ENCODE measurements at regions not wholly inside any gene's neighbourhood (a gene's known extent, or its start where the extent isn't known, plus 50 kb on each side); places are given as distances from the start of the nearest gene placed in this dataset.

- no peak overlapping the region for H2AFZ ChIP-seq (ENCODE audit: low read length)
- no peak overlapping the region for H3K27ac ChIP-seq (ENCODE audit: low read length)
- H3K9me2 ChIP-seq (replicated peaks; ENCODE audit: insufficient read depth, low read length), result no peaks in the 10 kb centered on the region
- H4K20me1 ChIP-seq (ENCODE audit: insufficient read depth, low read depth, low read length), result no peaks in the 10 kb centered on the region
- H3K9me3 ChIP-seq (ENCODE audit: low read length), result 0 out of 2 replicates have a peak, but pooled peaks cover 3% of the 10 kb centered on the region
- H3K4me2 ChIP-seq (ENCODE audit: low read depth, low read length, poor library complexity, severe bottlenecking), result no peak overlapping the region
- H3K9ac ChIP-seq (ENCODE audit: low read length), result no peak overlapping the region
- no peak for DNase-seq
- no peaks in the 10 kb centered on the region for H3K27me3 ChIP-seq (ENCODE audit: low read length)
- no peaks in the 10 kb centered on the region for H3K4me1 ChIP-seq (ENCODE audit: low read length)
- H3K4me3 ChIP-seq (ENCODE audit: low read length), result no peak overlapping the region
- H3K79me2 ChIP-seq (ENCODE audit: low read length), result no peaks in the 10 kb centered on the region
- H3K36me3 ChIP-seq (ENCODE audit: insufficient read depth, low read length), result no peaks in the 10 kb centered on the region
Observed at GRCh38 chr2:14350856-14351255, 281.7 kb upstream of the LRATD1 start.

DNA sequence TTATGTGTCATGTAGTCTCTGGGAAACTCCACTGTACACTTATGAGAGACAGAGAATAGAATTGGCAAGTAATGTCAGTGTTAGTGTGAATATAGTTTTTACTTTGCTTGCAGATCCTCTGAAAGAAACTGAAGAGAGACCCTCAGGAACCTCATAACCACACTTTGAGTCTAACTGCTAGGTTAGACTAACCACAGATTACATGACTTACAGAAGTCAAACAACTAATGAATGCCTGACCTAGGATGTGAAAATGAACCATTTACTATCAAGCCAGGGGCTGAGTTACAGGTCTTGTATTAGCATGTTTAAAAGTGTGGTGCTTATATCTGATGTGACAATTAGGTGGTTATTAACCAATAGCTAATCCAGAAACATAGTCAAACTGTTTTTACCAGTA lies 280.4 kb upstream of the LRATD1 start:
- H3K27me3 ChIP-seq (ENCODE audit: low read length), result no peaks in the 10 kb centered on the region
- H4K20me1 ChIP-seq (ENCODE audit: insufficient read depth, low read depth, low read length), result no peaks in the 10 kb centered on the region
- H3K27ac ChIP-seq (ENCODE audit: low read length), result no peak overlapping the region
- H3K4me2 ChIP-seq (ENCODE audit: low read depth, low read length, poor library complexity, severe bottlenecking), result no peak overlapping the region
- H3K9me2 ChIP-seq (replicated peaks; ENCODE audit: insufficient read depth, low read length), result no peaks in the 10 kb centered on the region
- no peak overlapping the region for H3K9ac ChIP-seq (ENCODE audit: low read length)
- H3K79me2 ChIP-seq (ENCODE audit: low read length), result no peaks in the 10 kb centered on the region
- H2AFZ ChIP-seq (ENCODE audit: low read length), result no peak overlapping the region
- H3K4me1 ChIP-seq (ENCODE audit: low read length), result no peaks in the 10 kb centered on the region
- no peak for DNase-seq
- no peaks in the 10 kb centered on the region for H3K36me3 ChIP-seq (ENCODE audit: insufficient read depth, low read length)
- H3K4me3 ChIP-seq (ENCODE audit: low read length), result no peak overlapping the region
- 0 out of 2 replicates have a peak, but pooled peaks cover 3% of the 10 kb centered on the region for H3K9me3 ChIP-seq (ENCODE audit: low read length)

- Histone ChIP-seq H4K20me1 (ENCODE audit: insufficient read depth, low read depth, low read length) (no peaks in the 10 kb centered on the region), H3K36me3 (ENCODE audit: insufficient read depth, low read length) (no peaks in the 10 kb centered on the region), H3K9ac (ENCODE audit: low read length) (no peak overlapping the region), H2AFZ (ENCODE audit: low read length) (no peak overlapping the region), H3K4me1 (ENCODE audit: low read length) (no peaks in the 10 kb centered on the region), H3K4me3 (ENCODE audit: low read length) (no peak overlapping the region), H3K9me3 (ENCODE audit: low read length) (0 out of 2 replicates have a peak, but pooled peaks cover 3% of the 10 kb centered on the region), H3K4me2 (ENCODE audit: low read depth, low read length, poor library complexity, severe bottlenecking) (no peak overlapping the region), H3K27me3 (ENCODE audit: low read length) (no peaks in the 10 kb centered on the region), H3K9me2 (replicated peaks; ENCODE audit: insufficient read depth, low read length) (no peaks in the 10 kb centered on the region), H3K79me2 (ENCODE audit: low read length) (no peaks in the 10 kb centered on the region), H3K27ac (ENCODE audit: low read length) (no peak overlapping the region)
- no peak for DNase-seq
Observed at GRCh38 chr2:14354231-14354630, 278.3 kb upstream of the LRATD1 start.

DNA sequence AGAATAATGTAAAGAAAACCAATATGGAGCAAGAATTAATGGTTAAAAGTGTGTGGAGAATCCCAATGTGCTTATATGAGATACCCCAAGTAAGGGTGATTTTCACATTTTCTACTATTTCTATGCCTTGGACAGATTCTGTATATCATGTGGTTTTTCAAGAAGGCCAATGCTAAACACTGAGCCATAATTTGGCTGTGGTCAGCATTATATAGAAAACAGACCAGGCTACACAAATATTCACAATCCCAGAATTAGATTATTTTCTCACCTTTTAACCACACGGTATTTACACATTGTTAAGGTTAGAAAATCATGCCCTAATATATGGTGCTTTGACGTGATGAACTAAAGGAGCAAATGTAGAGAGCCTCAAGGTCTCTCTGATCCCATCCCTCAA lies 277.4 kb upstream of the LRATD1 start:
- Histone ChIP-seq H3K27me3 (ENCODE audit: low read length) (no peaks in the 10 kb centered on the region), H3K4me3 (ENCODE audit: low read length) (no peak overlapping the region), H3K9me2 (replicated peaks; ENCODE audit: insufficient read depth, low read length) (no peaks in the 10 kb centered on the region), H3K9me3 (ENCODE audit: low read length) (0 out of 2 replicates have a peak, but pooled peaks cover 3% of the 10 kb centered on the region), H3K27ac (ENCODE audit: low read length) (no peak overlapping the region), H3K79me2 (ENCODE audit: low read length) (no peaks in the 10 kb centered on the region), H4K20me1 (ENCODE audit: insufficient read depth, low read depth, low read length) (no peaks in the 10 kb centered on the region), H3K4me1 (ENCODE audit: low read length) (no peaks in the 10 kb centered on the region), H2AFZ (ENCODE audit: low read length) (no peak overlapping the region), H3K9ac (ENCODE audit: low read length) (no peak overlapping the region), H3K4me2 (ENCODE audit: low read depth, low read length, poor library complexity, severe bottlenecking) (no peak overlapping the region), H3K36me3 (ENCODE audit: insufficient read depth, low read length) (no peaks in the 10 kb centered on the region)
- no peak for DNase-seq

- DNase-seq, result no peak
- H2AFZ ChIP-seq (ENCODE audit: low read length), result no peak overlapping the region
Observed at GRCh38 chr2:14358339-14358738, 274.2 kb upstream of the LRATD1 start.

DNA sequence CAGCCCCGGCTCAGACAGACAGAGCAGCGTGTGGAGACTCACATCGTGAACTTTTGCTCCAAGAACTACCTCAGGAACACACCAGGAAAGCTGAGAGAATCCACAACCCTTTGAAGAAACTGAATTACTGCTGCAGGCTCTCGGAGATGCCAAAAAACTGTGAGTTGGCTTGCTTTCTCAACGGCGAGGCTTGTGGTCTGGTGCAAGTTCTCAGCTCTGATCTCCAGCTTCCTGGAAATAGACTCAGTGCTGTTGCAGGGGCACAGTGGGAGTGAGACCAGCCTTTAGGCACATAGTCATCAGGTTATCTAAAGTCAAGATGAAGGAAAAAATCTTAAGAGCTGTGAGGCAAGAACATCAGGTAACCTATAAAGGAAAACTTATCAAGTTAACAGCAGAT lies 273.7 kb upstream of the LRATD1 start:
- no peak overlapping the region for H3K9ac ChIP-seq (ENCODE audit: low read length)
- DNase-seq, result no peak
- no peak overlapping the region for H3K4me3 ChIP-seq (ENCODE audit: low read length)
- H3K4me2 ChIP-seq (ENCODE audit: low read depth, low read length, poor library complexity, severe bottlenecking), result no peak overlapping the region
- H4K20me1 ChIP-seq (ENCODE audit: insufficient read depth, low read depth, low read length), result no peaks in the 10 kb centered on the region
- no peaks in the 10 kb centered on the region for H3K4me1 ChIP-seq (ENCODE audit: low read length)
- no peak overlapping the region for H3K27ac ChIP-seq (ENCODE audit: low read length)
- H3K9me2 ChIP-seq (replicated peaks; ENCODE audit: insufficient read depth, low read length), result no peaks in the 10 kb centered on the region
- no peaks in the 10 kb centered on the region for H3K9me3 ChIP-seq (ENCODE audit: low read length)
- H3K79me2 ChIP-seq (ENCODE audit: low read length), result no peaks in the 10 kb centered on the region
- H3K27me3 ChIP-seq (ENCODE audit: low read length), result no peaks in the 10 kb centered on the region
- no peaks in the 10 kb centered on the region for H3K36me3 ChIP-seq (ENCODE audit: insufficient read depth, low read length)
- no peak overlapping the region for H2AFZ ChIP-seq (ENCODE audit: low read length)

More at GRCh38 chr2:14358339-14358738, 274.2 kb upstream of the LRATD1 start:
- Histone ChIP-seq H3K27ac (ENCODE audit: low read length) (no peak overlapping the region), H3K4me1 (ENCODE audit: low read length) (no peaks in the 10 kb centered on the region), H3K4me2 (ENCODE audit: low read depth, low read length, poor library complexity, severe bottlenecking) (no peak overlapping the region), H3K27me3 (ENCODE audit: low read length) (no peaks in the 10 kb centered on the region), H4K20me1 (ENCODE audit: insufficient read depth, low read depth, low read length) (no peaks in the 10 kb centered on the region), H3K4me3 (ENCODE audit: low read length) (no peak overlapping the region), H3K9me2 (replicated peaks; ENCODE audit: insufficient read depth, low read length) (no peaks in the 10 kb centered on the region), H3K79me2 (ENCODE audit: low read length) (no peaks in the 10 kb centered on the region), H3K9ac (ENCODE audit: low read length) (no peak overlapping the region), H3K36me3 (ENCODE audit: insufficient read depth, low read length) (no peaks in the 10 kb centered on the region), H3K9me3 (ENCODE audit: low read length) (no peaks in the 10 kb centered on the region)

DNA sequence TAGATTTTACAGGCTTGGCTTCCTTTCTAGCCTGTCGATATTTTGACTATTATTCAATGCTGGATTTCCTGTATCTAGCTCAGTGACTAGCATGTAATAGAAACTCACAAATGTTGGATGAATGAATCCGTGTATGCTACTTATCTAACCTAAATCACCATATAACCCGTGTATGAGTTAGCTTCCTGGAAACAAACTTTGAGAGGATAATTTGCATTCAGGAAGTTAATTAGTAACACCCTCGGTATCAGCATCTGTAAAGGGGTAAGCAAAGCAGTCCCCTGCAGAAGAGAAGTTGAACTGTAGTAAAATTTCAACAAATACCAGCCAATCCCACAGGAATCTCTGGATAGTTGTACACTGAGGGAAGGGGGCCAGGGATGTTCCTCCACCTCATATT lies 269.4 kb upstream of the LRATD1 start:
- Histone ChIP-seq H3K27me3 (ENCODE audit: low read length) (no peaks in the 10 kb centered on the region), H3K27ac (ENCODE audit: low read length) (no peak overlapping the region), H3K79me2 (ENCODE audit: low read length) (no peaks in the 10 kb centered on the region), H3K4me2 (ENCODE audit: low read depth, low read length, poor library complexity, severe bottlenecking) (no peak overlapping the region), H2AFZ (ENCODE audit: low read length) (no peak overlapping the region), H3K36me3 (ENCODE audit: insufficient read depth, low read length) (no peaks in the 10 kb centered on the region), H3K4me3 (ENCODE audit: low read length) (no peak overlapping the region), H4K20me1 (ENCODE audit: insufficient read depth, low read depth, low read length) (no peaks in the 10 kb centered on the region), H3K9ac (ENCODE audit: low read length) (no peak overlapping the region), H3K9me2 (replicated peaks; ENCODE audit: insufficient read depth, low read length) (no peaks in the 10 kb centered on the region), H3K9me3 (ENCODE audit: low read length) (peaks cover 2% of the 10 kb centered on the region; the same call in 1 of the 2 replicates), H3K4me1 (ENCODE audit: low read length) (no peaks in the 10 kb centered on the region)
- no peak for DNase-seq

DNA sequence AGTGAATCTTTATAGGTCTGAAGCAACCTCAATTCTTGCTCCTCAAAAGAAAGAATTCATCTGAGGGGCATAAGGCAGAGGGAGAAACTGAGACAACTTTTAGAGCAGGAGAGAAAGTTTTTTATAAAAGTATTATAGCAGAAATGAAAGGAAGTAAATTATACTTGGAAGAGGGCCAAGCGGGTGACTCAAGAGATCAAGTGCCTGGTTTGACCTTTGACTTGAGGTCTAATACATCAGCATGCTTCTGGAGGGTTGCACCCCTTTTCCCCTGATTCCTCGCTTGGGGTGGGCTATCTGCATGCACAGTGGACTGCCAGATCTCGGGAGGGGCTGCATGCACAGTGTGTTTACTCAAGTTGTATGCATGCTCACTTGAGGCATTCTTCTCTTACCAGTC lies 268.5 kb upstream of the LRATD1 start:
- no peak overlapping the region for H3K9ac ChIP-seq (ENCODE audit: low read length)
- no peak overlapping the region for H3K27ac ChIP-seq (ENCODE audit: low read length)
- H3K9me2 ChIP-seq (replicated peaks; ENCODE audit: insufficient read depth, low read length), result no peaks in the 10 kb centered on the region
- no peak overlapping the region for H2AFZ ChIP-seq (ENCODE audit: low read length)
- DNase-seq, result no peak
- no peaks in the 10 kb centered on the region for H3K79me2 ChIP-seq (ENCODE audit: low read length)
- H3K9me3 ChIP-seq (ENCODE audit: low read length), result peaks cover 4% of the 10 kb centered on the region
- H3K36me3 ChIP-seq (ENCODE audit: insufficient read depth, low read length), result no peaks in the 10 kb centered on the region
- no peak overlapping the region for H3K4me2 ChIP-seq (ENCODE audit: low read depth, low read length, poor library complexity, severe bottlenecking)
- H3K27me3 ChIP-seq (ENCODE audit: low read length), result no peaks in the 10 kb centered on the region
- no peaks in the 10 kb centered on the region for H3K4me1 ChIP-seq (ENCODE audit: low read length)
- no peak overlapping the region for H3K4me3 ChIP-seq (ENCODE audit: low read length)
- H4K20me1 ChIP-seq (ENCODE audit: insufficient read depth, low read depth, low read length), result no peaks in the 10 kb centered on the region

DNA sequence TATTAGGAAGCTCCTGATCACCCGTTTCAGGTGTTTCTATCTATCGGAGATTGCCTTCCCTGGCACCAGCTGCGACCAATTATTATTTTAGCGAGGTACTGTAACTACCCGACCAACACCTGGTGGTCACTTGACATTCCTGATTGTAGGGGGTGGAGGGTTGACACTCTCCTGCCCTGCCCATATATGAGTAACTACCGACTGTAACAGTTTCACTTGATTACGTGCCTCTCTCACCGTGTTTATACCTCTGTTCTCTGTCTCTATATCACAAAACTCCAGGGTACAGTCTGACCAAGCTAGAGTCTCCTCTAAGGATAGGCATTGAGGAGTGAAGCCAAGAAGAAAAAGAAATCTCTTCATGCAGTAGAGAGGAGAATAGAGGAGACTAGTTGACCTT lies 268.0 kb upstream of the LRATD1 start:
- H3K9me2 ChIP-seq (replicated peaks; ENCODE audit: insufficient read depth, low read length), result no peaks in the 10 kb centered on the region
- H3K36me3 ChIP-seq (ENCODE audit: insufficient read depth, low read length), result no peaks in the 10 kb centered on the region
- no peaks in the 10 kb centered on the region for H3K79me2 ChIP-seq (ENCODE audit: low read length)
- H2AFZ ChIP-seq (ENCODE audit: low read length), result no peak overlapping the region
- no peak overlapping the region for H3K9ac ChIP-seq (ENCODE audit: low read length)
- no peak overlapping the region for H3K4me2 ChIP-seq (ENCODE audit: low read depth, low read length, poor library complexity, severe bottlenecking)
- H3K4me3 ChIP-seq (ENCODE audit: low read length), result no peak overlapping the region
- peaks cover 9% of the 10 kb centered on the region for H3K9me3 ChIP-seq (ENCODE audit: low read length)
- no peaks in the 10 kb centered on the region for H4K20me1 ChIP-seq (ENCODE audit: insufficient read depth, low read depth, low read length)
- H3K4me1 ChIP-seq (ENCODE audit: low read length), result no peaks in the 10 kb centered on the region
- H3K27ac ChIP-seq (ENCODE audit: low read length), result no peak overlapping the region
- H3K27me3 ChIP-seq (ENCODE audit: low read length), result no peaks in the 10 kb centered on the region
- DNase-seq, result no peak

Data from Karpas-422 (cell line).